ENCODE measurements at regions not wholly inside any gene's neighbourhood (a gene's known extent, or its start where the extent isn't known, plus 50 kb on each side); places are given as distances from the start of the nearest gene placed in this dataset.

DNA sequence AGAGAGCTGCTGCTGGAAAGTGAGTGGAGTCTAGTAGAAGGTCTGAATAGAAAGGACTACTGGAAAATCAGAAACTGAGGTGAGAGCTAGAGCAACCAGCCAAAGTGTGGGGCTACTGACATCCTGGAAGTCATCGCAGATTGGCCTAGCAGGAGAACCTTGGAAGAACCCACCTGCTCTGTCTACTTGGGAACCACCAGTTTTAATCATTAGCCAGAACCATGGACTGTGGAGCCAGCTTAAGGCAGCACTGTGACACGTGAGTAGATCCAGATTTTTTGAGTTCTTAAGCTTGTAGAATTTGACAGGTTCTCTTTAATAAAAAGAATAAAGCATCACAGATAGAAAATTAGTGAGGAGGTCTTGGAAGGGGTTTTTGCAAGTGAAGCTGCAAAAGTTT, 179.1 kb upstream of the PEX5L start:
- Histone ChIP-seq H2AFZ (ENCODE audit: low read depth) (no peak overlapping the region), H3K9ac (no peak overlapping the region), H3K4me2 (no peak overlapping the region), H3K4me3 (ENCODE audit: low read depth in 2 of 2, low read length in 1 of 2) (no peak overlapping the region), H4K20me1 (ENCODE audit: insufficient read depth) (no peaks in the 10 kb centered on the region), H3K27me3 (ENCODE audit: insufficient read depth) (no peaks in the 10 kb centered on the region), H3K9me2 (no peaks in the 10 kb centered on the region), H3F3A (replicated peaks; ENCODE audit: insufficient read depth) (no peaks in the 10 kb centered on the region), H3K36me3 (replicated peaks in 1 of 2; ENCODE audit: control insufficient read depth in 1 of 2, insufficient read depth in 2 of 2, low read length in 1 of 2) (no peaks in the 10 kb centered on the region), H3K27ac (ENCODE audit: low read depth in 2 of 2, low read length in 1 of 2) (no peak overlapping the region), H3K4me1 (ENCODE audit: control insufficient read depth in 1 of 2, insufficient read depth in 2 of 2, low read depth in 1 of 2, low read length in 1 of 2) (no peaks in the 10 kb centered on the region), H3K9me3 (no peaks in the 10 kb centered on the region), H3K79me2 (ENCODE audit: insufficient read depth) (no peaks in the 10 kb centered on the region)
- 24% methylated on average over 2 of the region's 2 CpGs for WGBS (ENCODE audit: low lambda C conversion rate)
- no peak for DNase-seq
- CTCF ChIA-PET = no interaction called here
- POLR2A ChIA-PET = no interaction called here
- no peak for TF ChIP-seq CHD2 (IDR thresholded peaks at IDR 0.05; ENCODE audit: low read length, partially characterized antibody)
- TF ChIP-seq EZH2phosphoT487 (IDR thresholded peaks at IDR 0.05; ENCODE audit: borderline replicate concordance, low read depth) = no peak
- TF ChIP-seq RFX5 (IDR thresholded peaks at IDR 0.05; ENCODE audit: low read length) = no peak
- TF ChIP-seq GATA2 (CRISPR knock-in tag; IDR thresholded peaks at IDR 0.05) = no peak
- TF ChIP-seq, protein P1, sequence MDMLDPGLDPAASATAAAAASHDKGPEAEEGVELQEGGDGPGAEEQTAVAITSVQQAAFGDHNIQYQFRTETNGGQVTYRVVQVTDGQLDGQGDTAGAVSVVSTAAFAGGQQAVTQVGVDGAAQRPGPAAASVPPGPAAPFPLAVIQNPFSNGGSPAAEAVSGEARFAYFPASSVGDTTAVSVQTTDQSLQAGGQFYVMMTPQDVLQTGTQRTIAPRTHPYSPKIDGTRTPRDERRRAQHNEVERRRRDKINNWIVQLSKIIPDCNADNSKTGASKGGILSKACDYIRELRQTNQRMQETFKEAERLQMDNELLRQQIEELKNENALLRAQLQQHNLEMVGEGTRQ (IDR thresholded peaks at IDR 0.05; ENCODE audit: borderline replicate concordance, low read depth, low read length) = no peak

DNA sequence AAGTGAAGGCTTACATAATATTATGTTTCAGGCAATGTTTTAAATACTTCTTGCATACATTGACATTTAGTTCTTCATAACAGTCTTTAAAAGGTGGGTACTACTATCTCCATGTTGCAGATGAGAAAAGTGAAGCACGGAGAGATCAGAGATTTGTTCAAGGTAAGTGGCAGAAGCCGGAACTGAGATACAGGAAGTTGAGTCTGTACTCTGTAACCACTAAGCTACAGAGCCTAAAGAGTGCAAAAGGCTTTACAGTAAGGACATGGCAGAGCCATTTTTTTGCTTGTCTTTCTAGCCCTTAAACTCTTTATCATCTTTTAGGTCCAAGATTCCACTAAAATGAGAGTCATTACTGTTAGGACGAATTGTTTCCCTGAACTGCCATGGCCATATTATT, 186.5 kb upstream of the PEX5L start:
- Histone ChIP-seq H3K9ac (no peak overlapping the region), H3K4me1 (ENCODE audit: control insufficient read depth in 1 of 2, insufficient read depth in 2 of 2, low read depth in 1 of 2, low read length in 1 of 2) (no peaks in the 10 kb centered on the region), H3K4me2 (no peak overlapping the region), H3K4me3 (ENCODE audit: low read depth in 2 of 2, low read length in 1 of 2) (no peak overlapping the region), H3K9me3 (no peaks in the 10 kb centered on the region), H4K20me1 (ENCODE audit: insufficient read depth) (no peaks in the 10 kb centered on the region), H3K79me2 (ENCODE audit: insufficient read depth) (no peaks in the 10 kb centered on the region), H3K36me3 (replicated peaks in 1 of 2; ENCODE audit: control insufficient read depth in 1 of 2, insufficient read depth in 2 of 2, low read length in 1 of 2) (no peaks in the 10 kb centered on the region), H3K9me2 (no peaks in the 10 kb centered on the region), H3F3A (replicated peaks; ENCODE audit: insufficient read depth) (no peaks in the 10 kb centered on the region), H2AFZ (ENCODE audit: low read depth) (no peak overlapping the region), H3K27ac (ENCODE audit: low read depth in 2 of 2, low read length in 1 of 2) (no peak overlapping the region), H3K27me3 (ENCODE audit: insufficient read depth) (no peaks in the 10 kb centered on the region)
- ChIA-PET POLR2A (no interaction called here), CTCF (no interaction called here)
- TF ChIP-seq, protein P1 (IDR thresholded peaks at IDR 0.05; ENCODE audit: borderline replicate concordance, low read depth, low read length) = no peak
- no peak for TF ChIP-seq ELF1 (IDR thresholded peaks at IDR 0.05)
- TF ChIP-seq CTCF (IDR thresholded peaks at IDR 0.05) = no peak
- no peak for TF ChIP-seq GABPA (IDR thresholded peaks at IDR 0.05; ENCODE audit: low read depth)
- no peak for TF ChIP-seq SMC3 (IDR thresholded peaks at IDR 0.05; ENCODE audit: low read depth, low read length)
- no peak for TF ChIP-seq CHD2 (IDR thresholded peaks at IDR 0.05; ENCODE audit: low read length, partially characterized antibody)
- TF ChIP-seq TCF12 (IDR thresholded peaks at IDR 0.05) = no peak
- TF ChIP-seq MXI1 (IDR thresholded peaks at IDR 0.05; ENCODE audit: low read depth, low read length) = no peak
- no peak for TF ChIP-seq REST (IDR thresholded peaks at IDR 0.05; ENCODE audit: low read depth, low read length)
- no peak for DNase-seq
- 4% methylated on average over 3 of the region's 3 CpGs for WGBS (ENCODE audit: low lambda C conversion rate)

Measured in SK-N-SH (cell line).